ENCODE measurements at regions not wholly inside any gene's neighbourhood (a gene's known extent, or its start where the extent isn't known, plus 50 kb on each side); places are given as distances from the start of the nearest gene placed in this dataset.

- H3K27me3 ChIP-seq (ENCODE audit: insufficient read depth, low read depth), result no peaks in the 10 kb centered on the region
- H3K4me3 ChIP-seq (IDR thresholded peaks at IDR 0.05; ENCODE audit: insufficient read depth, low read depth, low read length), result no peak overlapping the region
These were observed 299.6 kb upstream of the STXBP5 start for GRCh38 chr6:146904596-146904995.

GRCh38 chr6:146905181-146905704 is 299.0 kb upstream of the STXBP5 start:
- H4K20me1 ChIP-seq (ENCODE audit: insufficient read depth), result no peaks in the 10 kb centered on the region
- no peaks in the 10 kb centered on the region for H3K4me1 ChIP-seq (ENCODE audit: low read depth, poor library complexity, severe bottlenecking)
- H3K27me3 ChIP-seq (ENCODE audit: insufficient read depth, low read depth), result no peaks in the 10 kb centered on the region
- no peak overlapping the region for H3K27ac ChIP-seq
- no peaks in the 10 kb centered on the region for H3K79me2 ChIP-seq (ENCODE audit: insufficient read depth, low read depth)
- no peak overlapping the region for H3K4me2 ChIP-seq
- H2AFZ ChIP-seq (ENCODE audit: low read depth), result no peak overlapping the region
- no peaks in the 10 kb centered on the region for H3K36me3 ChIP-seq (ENCODE audit: insufficient read depth)
- TF ChIP-seq CTCF (conservative IDR thresholded peaks at IDR 0.05; ENCODE audit: low read depth, low read length), result no peak
- no peak overlapping the region for H3K9ac ChIP-seq
- H3K4me3 ChIP-seq (IDR thresholded peaks at IDR 0.05; ENCODE audit: insufficient read depth, low read depth, low read length), result no peak overlapping the region

More at GRCh38 chr6:146904596-146904995, 299.6 kb upstream of the STXBP5 start:
- Histone ChIP-seq H3K4me2 (no peak overlapping the region), H3K4me1 (ENCODE audit: low read depth, poor library complexity, severe bottlenecking) (no peaks in the 10 kb centered on the region), H3K9ac (no peak overlapping the region), H3K36me3 (ENCODE audit: insufficient read depth) (no peaks in the 10 kb centered on the region), H4K20me1 (ENCODE audit: insufficient read depth) (no peaks in the 10 kb centered on the region), H2AFZ (ENCODE audit: low read depth) (no peak overlapping the region), H3K27ac (no peak overlapping the region), H3K79me2 (ENCODE audit: insufficient read depth, low read depth) (no peaks in the 10 kb centered on the region)
- TF ChIP-seq CTCF (conservative IDR thresholded peaks at IDR 0.05; ENCODE audit: low read depth, low read length), result no peak

DNA sequence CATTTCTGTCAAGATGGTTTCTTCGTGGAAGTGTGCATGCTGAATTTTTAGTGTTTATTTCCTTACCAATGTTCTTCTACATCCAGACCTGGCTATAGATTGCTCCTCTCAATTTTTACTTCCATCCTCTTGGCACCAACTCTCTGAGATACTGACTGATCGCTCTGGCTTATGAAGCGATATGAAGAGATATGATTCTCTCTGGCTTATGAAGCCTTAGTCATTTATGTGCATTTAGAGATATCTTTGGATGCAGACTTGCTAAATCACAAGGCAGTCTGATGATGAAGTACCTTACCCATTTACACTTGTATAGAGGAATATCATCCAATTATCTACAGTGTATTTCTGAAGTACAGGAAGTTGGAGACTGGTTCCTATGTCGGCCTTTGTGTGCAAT is 295.4 kb upstream of the STXBP5 start:
- Histone ChIP-seq H3K4me1 (ENCODE audit: low read depth, poor library complexity, severe bottlenecking) (no peaks in the 10 kb centered on the region), H3K79me2 (ENCODE audit: insufficient read depth, low read depth) (no peaks in the 10 kb centered on the region), H3K27me3 (ENCODE audit: insufficient read depth, low read depth) (no peaks in the 10 kb centered on the region), H3K4me3 (IDR thresholded peaks at IDR 0.05; ENCODE audit: insufficient read depth, low read depth, low read length) (no peak overlapping the region), H3K36me3 (ENCODE audit: insufficient read depth) (no peaks in the 10 kb centered on the region), H4K20me1 (ENCODE audit: insufficient read depth) (no peaks in the 10 kb centered on the region), H3K27ac (no peak overlapping the region), H3K4me2 (no peak overlapping the region), H2AFZ (ENCODE audit: low read depth) (no peak overlapping the region), H3K9ac (no peak overlapping the region)
- TF ChIP-seq CTCF (conservative IDR thresholded peaks at IDR 0.05; ENCODE audit: low read depth, low read length), result no peak

DNA sequence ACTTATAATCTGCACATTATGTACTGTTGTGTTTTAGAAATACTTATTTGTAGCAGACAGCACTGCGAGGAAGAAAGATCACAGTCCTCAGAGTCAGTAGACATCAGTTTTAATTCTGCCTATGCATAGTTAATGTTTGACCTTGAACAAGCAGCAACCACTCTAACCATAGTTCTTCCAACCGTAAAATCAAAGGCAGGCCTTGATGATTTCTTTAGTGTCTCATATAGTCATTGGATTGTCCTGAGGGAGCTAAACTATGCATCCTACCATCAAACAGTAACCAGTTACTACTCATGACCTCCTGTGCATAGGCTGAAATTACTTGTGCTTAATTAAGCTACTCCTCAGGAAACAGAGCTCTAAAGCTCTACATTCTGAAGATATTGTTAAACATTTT is 294.8 kb upstream of the STXBP5 start:
- H3K36me3 ChIP-seq (ENCODE audit: insufficient read depth), result no peaks in the 10 kb centered on the region
- no peaks in the 10 kb centered on the region for H4K20me1 ChIP-seq (ENCODE audit: insufficient read depth)
- no peaks in the 10 kb centered on the region for H3K4me1 ChIP-seq (ENCODE audit: low read depth, poor library complexity, severe bottlenecking)
- no peaks in the 10 kb centered on the region for H3K27me3 ChIP-seq (ENCODE audit: insufficient read depth, low read depth)
- H3K4me2 ChIP-seq, result no peak overlapping the region
- H2AFZ ChIP-seq (ENCODE audit: low read depth), result no peak overlapping the region
- H3K4me3 ChIP-seq (IDR thresholded peaks at IDR 0.05; ENCODE audit: insufficient read depth, low read depth, low read length), result no peak overlapping the region
- no peak overlapping the region for H3K9ac ChIP-seq
- no peak overlapping the region for H3K27ac ChIP-seq
- TF ChIP-seq CTCF (conservative IDR thresholded peaks at IDR 0.05; ENCODE audit: low read depth, low read length), result no peak
- no peaks in the 10 kb centered on the region for H3K79me2 ChIP-seq (ENCODE audit: insufficient read depth, low read depth)

Measured in KMS-11 (cell line).